ENCODE measurements at regions not wholly inside any gene's neighbourhood (a gene's known extent, or its start where the extent isn't known, plus 50 kb on each side); places are given as distances from the start of the nearest gene placed in this dataset.
"Not testable (repeated sequence)": the region's sequence is repeated elsewhere in the genome, so short reads cannot be mapped to it uniquely, and the experiment has no call there.

DNA sequence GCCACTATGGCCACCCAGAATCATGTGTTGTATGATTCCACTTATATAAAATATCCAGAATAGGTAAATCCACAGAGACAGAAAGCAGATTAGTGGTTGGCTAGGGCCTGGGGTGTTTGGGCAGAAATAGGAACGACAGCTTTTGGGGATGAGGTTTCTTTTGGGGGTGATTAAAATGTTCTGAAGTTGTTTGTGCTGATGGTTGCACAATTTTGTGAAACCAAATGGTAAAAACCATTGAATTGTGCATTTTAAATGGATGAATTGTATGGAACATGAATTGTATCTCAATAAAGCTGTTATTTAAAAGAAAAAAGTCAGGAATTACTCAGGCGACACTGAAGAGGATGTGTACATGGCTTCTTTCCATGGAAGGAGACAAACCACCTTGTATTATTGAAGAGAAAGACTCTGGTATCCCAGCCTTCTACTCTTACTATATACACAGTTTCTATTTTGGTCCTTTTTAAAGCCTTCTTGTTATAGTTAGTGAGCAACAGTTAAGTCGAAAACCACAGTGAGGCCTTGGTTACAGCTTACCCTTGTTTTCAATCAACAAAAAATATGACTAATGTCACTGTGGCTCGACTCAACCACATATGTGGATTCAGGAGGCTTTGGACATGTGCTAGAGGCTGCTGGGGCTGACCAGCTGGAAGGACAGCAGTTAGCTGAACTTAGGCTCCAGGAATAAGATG lies 57.1 kb upstream of the KMT2E start:
- Mint-ChIP-seq H3K9me3 (peaks cover 0 to 2% (median 0%) of the 10 kb centered on the region in 3 donors), H3K36me3 (peaks cover 5% of the 10 kb centered on the region), H3K4me1 (peaks cover 21 to 24% (median 23%) of the 10 kb centered on the region in 3 donors), H3K27me3 (no peaks in the 10 kb centered on the region), H3K27ac (peak overlapping the region; percentile 8 to 93 (median 90)), H3K4me3 (peak overlapping the region in 2 of 4 donors; percentile 37 to 39)

DNA sequence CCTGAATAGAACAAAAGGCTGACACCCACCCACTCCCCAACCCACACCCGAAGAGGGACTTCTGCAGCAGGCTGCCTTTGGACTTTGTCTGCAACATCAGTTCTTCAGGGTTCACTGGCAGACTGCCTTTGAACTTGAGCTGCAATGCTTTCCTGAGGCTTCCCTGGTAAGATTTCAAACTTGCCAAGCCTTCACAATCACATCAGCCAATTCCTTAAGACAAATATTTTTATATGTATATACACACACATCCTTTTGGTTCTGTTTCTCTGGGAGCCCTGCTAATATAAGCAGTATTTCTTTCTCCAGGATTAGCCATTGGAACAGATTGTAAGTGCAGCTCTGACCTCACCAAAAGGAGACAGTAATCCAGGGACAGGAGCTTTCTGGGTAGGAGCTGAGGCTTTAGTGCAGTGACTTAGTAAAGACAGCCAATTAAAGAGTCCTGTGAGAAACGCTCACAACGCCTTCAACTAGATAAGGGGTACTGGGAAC lies 55.6 kb upstream of the KMT2E start:
- peaks cover 20 to 27% (median 20%) of the 10 kb centered on the region in 3 donors for H3K4me1 Mint-ChIP-seq
- no peaks in the 10 kb centered on the region for H3K27me3 Mint-ChIP-seq
- peaks cover 0 to 2% (median 0%) of the 10 kb centered on the region in 3 donors for H3K9me3 Mint-ChIP-seq
- no peak overlapping the region for H3K4me3 Mint-ChIP-seq
- peak overlapping the region in 1 of 3 donors; percentile 3 for H3K27ac Mint-ChIP-seq
- H3K36me3 Mint-ChIP-seq, result peaks cover 8% of the 10 kb centered on the region

DNA sequence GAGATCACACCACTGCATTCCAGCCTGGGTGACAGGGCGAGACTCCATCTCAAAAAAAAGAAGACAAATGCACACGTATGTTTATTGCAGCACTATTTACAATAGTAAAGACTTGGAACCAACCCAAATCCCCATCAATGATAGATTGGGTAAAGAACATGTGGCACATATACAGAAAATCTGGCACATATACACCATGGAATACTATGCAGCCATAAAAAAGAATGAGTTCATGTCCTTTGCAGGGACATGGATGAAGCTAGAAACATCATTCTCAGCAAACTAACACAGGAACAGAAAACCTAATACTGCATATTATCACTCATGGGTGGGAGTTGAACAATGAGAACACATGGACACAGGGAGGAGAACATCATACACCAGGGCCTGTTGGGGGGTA lies 54.5 kb upstream of the KMT2E start:
- not testable (repeated sequence) for H3K9me3 Mint-ChIP-seq, H3K4me3 Mint-ChIP-seq, H3K27me3 Mint-ChIP-seq, H3K27ac Mint-ChIP-seq
- Mint-ChIP-seq H3K36me3 (peaks cover 16% of the 10 kb centered on the region), H3K4me1 (peaks cover 19 to 28% (median 20%) of the 10 kb centered on the region in 3 donors)

DNA sequence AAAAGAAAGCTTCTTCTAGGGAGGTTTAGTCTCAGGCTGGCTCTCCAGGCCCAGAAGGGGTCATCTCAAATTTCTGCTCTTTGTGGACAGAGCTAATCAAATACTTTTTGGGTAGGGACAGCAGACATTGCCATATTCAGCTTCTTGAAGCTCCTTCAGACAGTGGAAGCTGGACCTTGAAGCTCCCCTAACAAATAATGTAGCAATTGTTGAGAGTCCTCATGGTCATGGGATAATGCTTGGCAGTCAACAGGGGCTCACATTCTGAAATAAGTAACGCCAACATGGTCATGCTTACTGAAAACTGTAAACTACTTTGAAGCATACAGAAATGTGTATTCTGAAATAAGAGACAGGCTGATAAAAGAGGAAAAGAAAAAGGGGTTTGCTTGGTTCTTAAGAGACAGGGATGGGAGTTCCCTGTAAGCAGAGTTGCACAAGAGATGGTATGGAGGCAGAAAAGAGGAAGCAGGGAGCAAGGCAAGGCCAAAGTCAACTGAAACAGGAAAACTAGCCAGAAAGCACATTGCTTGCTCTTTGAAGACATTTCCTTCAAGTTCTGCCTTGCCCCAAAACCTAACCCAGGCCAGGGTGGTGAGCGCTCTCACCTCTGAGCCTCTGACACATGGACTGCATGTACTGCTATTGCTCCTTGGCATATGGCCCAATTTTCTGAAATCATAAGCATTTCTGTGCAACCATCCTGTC lies 53.1 kb upstream of the KMT2E start:
- H3K27ac Mint-ChIP-seq, result peak overlapping the region in 1 of 3 donors; percentile 87
- H3K27me3 Mint-ChIP-seq, result no peaks in the 10 kb centered on the region
- peaks cover 16 to 26% (median 22%) of the 10 kb centered on the region in 3 donors for H3K4me1 Mint-ChIP-seq
- peaks cover 13% of the 10 kb centered on the region for H3K36me3 Mint-ChIP-seq
- H3K9me3 Mint-ChIP-seq, result peaks cover 0 to 2% (median 0%) of the 10 kb centered on the region in 3 donors
- H3K4me3 Mint-ChIP-seq, result no peak overlapping the region

DNA sequence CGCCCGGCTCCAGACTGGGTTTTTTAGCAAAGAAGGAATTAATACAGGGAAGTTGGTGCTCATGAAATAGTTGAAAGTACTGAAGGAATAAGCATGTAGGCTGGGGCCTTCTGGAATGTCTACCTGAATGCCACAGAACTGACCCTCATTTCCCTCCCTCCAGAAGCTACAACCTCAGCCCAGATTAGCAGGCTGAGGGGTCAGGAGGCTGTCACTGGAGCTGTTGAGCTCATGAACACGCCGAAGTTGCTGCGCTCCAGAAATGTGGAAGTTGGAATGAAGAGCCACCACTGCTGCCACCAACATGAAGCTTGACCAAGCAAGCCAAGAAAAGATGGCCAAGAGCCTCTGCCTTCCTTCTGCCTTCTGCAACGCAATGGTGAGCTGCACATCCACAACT lies 52.2 kb upstream of the KMT2E start:
- Mint-ChIP-seq H3K27ac (no peak overlapping the region), H3K4me1 (peaks cover 14 to 22% (median 17%) of the 10 kb centered on the region in 3 donors), H3K9me3 (peaks cover 0 to 2% (median 0%) of the 10 kb centered on the region in 3 donors), H3K27me3 (no peaks in the 10 kb centered on the region), H3K4me3 (no peak overlapping the region), H3K36me3 (peaks cover 13% of the 10 kb centered on the region)

DNA sequence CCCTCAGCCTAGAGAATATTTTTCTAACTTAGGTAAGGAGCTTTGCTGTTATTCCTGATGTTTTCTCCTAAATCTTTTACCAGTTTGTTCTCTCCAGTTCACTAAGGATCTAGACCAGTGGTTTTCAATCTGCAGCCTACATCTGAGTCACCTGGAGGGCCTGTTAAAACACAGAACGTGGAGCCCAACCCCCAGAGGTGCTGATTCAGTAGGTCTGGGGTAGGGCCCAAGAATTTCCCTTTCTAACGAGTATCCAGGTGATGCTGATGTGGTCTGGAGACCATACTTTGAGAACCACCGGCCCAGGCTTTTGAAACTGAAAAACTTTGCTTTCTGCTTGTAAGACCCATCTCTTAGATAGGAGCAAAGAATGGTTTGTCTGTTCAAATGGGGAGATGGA lies 51.2 kb upstream of the KMT2E start:
- H3K27me3 Mint-ChIP-seq, result no peaks in the 10 kb centered on the region
- H3K27ac Mint-ChIP-seq, result no peak overlapping the region
- H3K4me1 Mint-ChIP-seq, result peaks cover 8 to 18% (median 11%) of the 10 kb centered on the region in 3 donors
- no peak overlapping the region for H3K4me3 Mint-ChIP-seq
- no peaks in the 10 kb centered on the region for H3K9me3 Mint-ChIP-seq
- peaks cover 11% of the 10 kb centered on the region for H3K36me3 Mint-ChIP-seq

DNA sequence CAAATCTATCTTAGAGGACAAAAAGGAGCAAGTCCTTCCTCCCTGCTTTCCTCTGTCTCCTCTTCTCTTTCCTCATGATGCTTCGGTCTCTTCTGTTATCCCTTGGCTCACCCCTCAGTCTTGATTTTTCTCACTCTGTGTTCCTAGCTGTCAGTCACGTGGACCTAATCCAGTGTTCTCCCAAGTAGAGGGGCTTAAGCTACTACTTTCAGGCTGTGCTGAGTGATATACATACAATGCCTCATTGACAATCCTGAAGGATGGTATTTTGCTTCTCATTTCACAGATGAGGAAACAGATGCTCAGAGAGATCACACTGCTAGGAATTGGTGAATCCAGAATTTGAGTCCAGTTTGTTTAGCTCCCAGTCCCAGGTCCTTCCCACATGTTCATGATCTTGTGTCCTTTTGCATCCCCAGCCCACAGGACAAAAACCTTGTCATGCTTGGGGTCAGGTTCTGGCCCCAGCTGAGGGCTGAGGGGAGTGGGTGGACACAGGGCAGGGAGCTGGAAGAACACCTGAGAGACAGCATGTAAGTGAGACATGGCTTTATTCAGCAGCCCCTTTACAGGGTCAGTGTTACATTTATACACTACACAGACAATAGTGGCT lies 50.5 kb upstream of the KMT2E start:
- peaks cover 8 to 18% (median 11%) of the 10 kb centered on the region in 3 donors for H3K4me1 Mint-ChIP-seq
- H3K27ac Mint-ChIP-seq, result no peak overlapping the region
- no peak overlapping the region for H3K4me3 Mint-ChIP-seq
- no peaks in the 10 kb centered on the region for H3K9me3 Mint-ChIP-seq
- H3K36me3 Mint-ChIP-seq, result peaks cover 11% of the 10 kb centered on the region
- no peaks in the 10 kb centered on the region for H3K27me3 Mint-ChIP-seq

DNA sequence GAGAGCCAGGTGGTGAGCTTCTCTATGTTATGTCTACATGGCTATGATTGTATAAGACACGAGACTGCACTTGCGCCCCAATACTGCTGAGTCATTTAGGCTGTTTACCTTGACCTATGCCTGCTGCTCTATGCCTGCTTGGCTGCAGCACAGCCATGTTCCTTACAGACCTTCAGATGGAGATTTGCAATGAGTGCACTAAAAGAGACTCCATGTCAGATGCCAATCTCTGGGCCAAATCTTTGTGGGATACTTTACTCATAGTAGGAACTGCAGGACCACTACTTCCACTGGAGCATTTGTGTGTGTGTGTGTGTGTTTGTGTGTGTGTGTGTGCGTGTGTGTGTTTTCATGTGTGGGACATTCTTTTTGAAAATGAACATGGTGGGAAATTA lies 50.0 kb upstream of the KMT2E start:
- no peaks in the 10 kb centered on the region for H3K27me3 Mint-ChIP-seq
- peaks cover 11% of the 10 kb centered on the region for H3K36me3 Mint-ChIP-seq
- H3K27ac Mint-ChIP-seq, result no peak overlapping the region
- peaks cover 8 to 18% (median 11%) of the 10 kb centered on the region in 3 donors for H3K4me1 Mint-ChIP-seq
- no peaks in the 10 kb centered on the region for H3K9me3 Mint-ChIP-seq
- no peak overlapping the region for H3K4me3 Mint-ChIP-seq

All from IgD-negative memory B cell (primary cell).